GM12878 (cell line): ENCODE measurements at regions not wholly inside any gene's neighbourhood (a gene's known extent, or its start where the extent isn't known, plus 50 kb on each side); places are given as distances from the start of the nearest gene placed in this dataset.
A peak's percentile ranks its signal among the peaks of the same experiment; 100 is the strongest.

ENCODE experiments used
- ATAC-seq: fragments of 200-7000 bp; cut with Tn5 transposase; 3 replicates; pipeline ENCODE4 v1.9.1; 2020; ENCODE audit warnings: mild to moderate bottlenecking, moderate library complexity
- BruUV-seq: library from RNA; stranded (reverse); fragments of 400-500 nt; replicated peaks from 2 replicates; lab custom pipeline; 2021; lab: Mats Ljungman, UMichigan
- CTCF ChIA-PET: fragments of 300-600 bp; sonication (Branson Sonifier 250); formaldehyde crosslinking; extraction: SDS; loops from one replicate; lab custom pipeline; 2021; ENCODE audit warnings: inconsistent platforms; lab: Yijun Ruan, JAX
- POLR2A ChIA-PET: fragments of 350-600 bp; formaldehyde crosslinking; extraction: SDS; loops from one replicate; lab custom pipeline; 2021; ENCODE audit warnings: inconsistent platforms; lab: Charles Lee
- RAD21 ChIA-PET: fragments of 300-600 bp; sonication (Branson Sonifier 250); formaldehyde crosslinking; loops from one replicate; lab custom pipeline; 2023; ENCODE audit warnings: antibody characterized with exemption; ENCODE audit not compliant: unreplicated experiment; lab: Charles Lee
- SMC1A ChIA-PET: fragments of 300-600 bp; sonication (Branson Sonifier 250); formaldehyde crosslinking; loops from one replicate; lab custom pipeline; 2023; ENCODE audit not compliant: unreplicated experiment, uncharacterized antibody; lab: Charles Lee
- DNase-seq: peaks from one replicate; pipeline ENCODE4 v3.0.0-alpha.2; 2011; ENCODE audit warnings: low read depth, low spot score
- FAIRE-seq: peaks from 3 replicates; lab custom pipeline; 2011; peaks lifted over from hg19 to GRCh38; lab: Jason Lieb, UNC
- H2AFZ ChIP-seq: 2 replicates; pipeline ENCODE4 v1.6.0; 2011; ENCODE audit warnings: low read depth, low read length, control low read depth; ENCODE audit not compliant: control insufficient read depth
- H3K27ac ChIP-seq: 2 replicates; pipeline ENCODE4 v1.5.1; 2011; ENCODE audit warnings: control low read depth; ENCODE audit not compliant: control insufficient read depth, insufficient read depth
- H3K27me3 ChIP-seq, 2 experiments: replicated peaks in 1 of 2; 2 replicates each; pipeline versions ENCODE4 v1.6.0 to v1.6.1; 2011; ENCODE audit warnings: low read length in 1 of 2; ENCODE audit not compliant: control insufficient read depth in 2 of 2, insufficient read depth in 2 of 2
- H3K36me3 ChIP-seq, 2 experiments: 2 replicates each; pipeline ENCODE4 v1.5.1; 2011; ENCODE audit warnings: low read length in 1 of 2; ENCODE audit not compliant: control insufficient read depth in 2 of 2, insufficient read depth in 2 of 2
- H3K4me1 ChIP-seq: 2 replicates; pipeline ENCODE4 v1.6.1; 2011; ENCODE audit warnings: mild to moderate bottlenecking, low read length, moderate library complexity, mixed read lengths; ENCODE audit not compliant: control insufficient read depth, insufficient read depth
- H3K4me2 ChIP-seq: 2 replicates; pipeline ENCODE4 v1.6.0; 2011; ENCODE audit warnings: control low read depth; ENCODE audit not compliant: control insufficient read depth, insufficient read depth
- H3K4me3 ChIP-seq: fragments of 200-600 bp; sonication (generic); 2 replicates; pipeline ENCODE4 v1.5.1; 2016
- H3K79me2 ChIP-seq: 2 replicates; pipeline ENCODE4 v1.6.0; 2011; ENCODE audit warnings: low read length; ENCODE audit not compliant: control insufficient read depth, insufficient read depth
- H3K9ac ChIP-seq: 2 replicates; pipeline ENCODE4 v1.8.0; 2011; ENCODE audit warnings: low read length, control low read depth, mixed read lengths; ENCODE audit not compliant: control insufficient read depth, insufficient read depth
- H3K9me3 ChIP-seq: replicated peaks from 3 replicates; pipeline ENCODE4 v1.5.1; 2011; ENCODE audit warnings: mild to moderate bottlenecking, low read length; ENCODE audit not compliant: control insufficient read depth, insufficient read depth
- H4K20me1 ChIP-seq: 2 replicates; pipeline ENCODE4 v1.6.0; 2011; ENCODE audit not compliant: control insufficient read depth, insufficient read depth
- CREM ChIP-seq: IDR thresholded peaks from 2 replicates; pipeline ENCODE4 v1.6.1; 2014; ENCODE audit warnings: antibody characterized with exemption, low read depth
- GABPA ChIP-seq: IDR thresholded peaks from 2 replicates; pipeline ENCODE4 v1.6.1; 2014; ENCODE audit warnings: antibody characterized with exemption, low read depth, mild to moderate bottlenecking, inconsistent platforms
- POLR2A ChIP-seq: IDR thresholded peaks from 2 replicates; pipeline ENCODE4 v1.6.1; 2011; ENCODE audit warnings: low read depth, mild to moderate bottlenecking, low read length
- RUNX3 ChIP-seq: IDR thresholded peaks from 2 replicates; pipeline ENCODE4 v1.6.1; 2012; ENCODE audit warnings: low read length, inconsistent platforms
- ZNF592 ChIP-seq: fragments of 450-650 bp; IDR thresholded peaks from 2 replicates; pipeline ENCODE4 v1.6.1; 2017; ENCODE audit warnings: mild to moderate bottlenecking, moderate library complexity
- WGBS: methylation state at CpG from one replicate; pipeline ENCODE4 v1.1.6; 2016; ENCODE audit warnings: low lambda C conversion rate; ENCODE audit not compliant: insufficient replicate concordance, insufficient coverage; ENCODE audit errors: missing lambda C conversion rate; 5-methylcytosine and 5-hydroxymethylcytosine counted together
- in situ Hi-C: fragments of 300-500 bp; cut with MboI; formaldehyde crosslinking; loops from 9 replicates; pipeline ENCODE4 v1.14.3; 2018; ENCODE audit warnings: mixed read lengths
- intact Hi-C: fragments of 100-400 bp; cut with micrococcal nuclease; formaldehyde crosslinking; loops from one replicate; pipeline ENCODE4 v1.14.2; 2022; ENCODE audit not compliant: unreplicated experiment

- H3K79me2 ChIP-seq = peaks cover 66% of the 10 kb centered on the region
Measured at GRCh38 chr3:141425523-141426233, 57.4 kb downstream of the ZBTB38 start.

More at GRCh38 chr3:141425523-141426233, 57.4 kb downstream of the ZBTB38 start:
- TF ChIP-seq GABPA = no peak
- TF ChIP-seq CREM = no peak
- peak; percentile 44 for TF ChIP-seq RUNX3
- peak; percentile 35; the same call in 1 of the 2 replicates for TF ChIP-seq POLR2A
- TF ChIP-seq ZNF592 = no peak
- TF ChIP-seq, all 136 proteins: peak for 2
- H3K9ac ChIP-seq = no peak overlapping the region
- H3K9me3 ChIP-seq = no peaks in the 10 kb centered on the region
- in situ Hi-C loops = no loop called here
- ATAC-seq (peak; percentile 83), DNase-seq (no peak), FAIRE-seq (no peak)
- no peaks in the 10 kb centered on the region for H3K27me3 ChIP-seq
- no peak overlapping the region for H3K4me3 ChIP-seq
- CTCF ChIA-PET = interaction anchor here (1.3 to 3.6 kb wide), 10 partner anchors 11 to 123 kb away, joined by 4 to 34 read pairs (median 8); no protein-coding TSS in a partner anchor
- SMC1A ChIA-PET = interaction anchor here (0.8 to 8.5 kb wide), 13 partner anchors 11 to 114 kb away, joined by 3 to 62 read pairs (median 11); no protein-coding TSS in a partner anchor
- no TSS peak for BruUV-seq
- POLR2A ChIA-PET = interaction anchor here (1.1 to 2.1 kb wide), 4 partner anchors 9 to 89 kb away, joined by 3 to 7 read pairs (median 5); no protein-coding TSS in a partner anchor
- H3K4me1 ChIP-seq = peaks cover 7% of the 10 kb centered on the region
- WGBS = 56% methylated on average over 6 of the region's 6 CpGs
- intact Hi-C loops = no loop called here
- H2AFZ ChIP-seq = no peak overlapping the region
- peaks cover 3% of the 10 kb centered on the region; the same call in 1 of the 2 replicates for H4K20me1 ChIP-seq
- peaks cover 27 to 50% of the 10 kb centered on the region in 2 experiments for H3K36me3 ChIP-seq
- no peak overlapping the region for H3K4me2 ChIP-seq
- H3K27ac ChIP-seq = peak overlapping the region; percentile 13; the same call in 1 of the 2 replicates
- RAD21 ChIA-PET = interaction anchor here (1.3 to 4.8 kb wide), 5 partner anchors 14 to 55 kb away, joined by 4 to 19 read pairs (median 4); no protein-coding TSS in a partner anchor
